BJ (cell line): ENCODE measurements at regions not wholly inside any gene's neighbourhood (a gene's known extent, or its start where the extent isn't known, plus 50 kb on each side); places are given as distances from the start of the nearest gene placed in this dataset.

Experiments used
- CTCF ChIA-PET: fragments of 350-600 bp; formaldehyde crosslinking; extraction: SDS; loops from one replicate; lab custom pipeline; 2021; ENCODE audit warnings: antibody characterized with exemption, inconsistent platforms; lab: Yijun Ruan, JAX
- POLR2A ChIA-PET: fragments of 300-600 bp; sonication (Branson Sonifier 250); formaldehyde crosslinking; extraction: SDS; loops from one replicate; lab custom pipeline; 2021; ENCODE audit warnings: antibody characterized with exemption; lab: Charles Lee
- DNase-seq: peaks from one replicate; pipeline ENCODE4 v3.0.0-alpha.2; 2011; ENCODE audit warnings: low read depth
- H3K27me3 ChIP-seq: 2 replicates; pipeline ENCODE4 v1.6.0; 2011; ENCODE audit warnings: low read length; ENCODE audit not compliant: control insufficient read depth, insufficient read depth
- H3K36me3 ChIP-seq: 2 replicates; pipeline ENCODE4 v1.5.1; 2011; ENCODE audit warnings: low read length; ENCODE audit not compliant: control insufficient read depth, insufficient read depth
- H3K4me3 ChIP-seq: 2 replicates; pipeline ENCODE4 v1.5.1; 2011; ENCODE audit warnings: low read depth, mild to moderate bottlenecking, control low read depth, low read length
- TF ChIP-seq, protein P1 (sequence below): IDR thresholded peaks from 2 replicates; pipeline ENCODE4 v1.5.1; 2011; ENCODE audit warnings: low read depth, mild to moderate bottlenecking, control low read depth, inconsistent platforms, low read length, moderate library complexity; ENCODE audit not compliant: insufficient read depth

DNA sequence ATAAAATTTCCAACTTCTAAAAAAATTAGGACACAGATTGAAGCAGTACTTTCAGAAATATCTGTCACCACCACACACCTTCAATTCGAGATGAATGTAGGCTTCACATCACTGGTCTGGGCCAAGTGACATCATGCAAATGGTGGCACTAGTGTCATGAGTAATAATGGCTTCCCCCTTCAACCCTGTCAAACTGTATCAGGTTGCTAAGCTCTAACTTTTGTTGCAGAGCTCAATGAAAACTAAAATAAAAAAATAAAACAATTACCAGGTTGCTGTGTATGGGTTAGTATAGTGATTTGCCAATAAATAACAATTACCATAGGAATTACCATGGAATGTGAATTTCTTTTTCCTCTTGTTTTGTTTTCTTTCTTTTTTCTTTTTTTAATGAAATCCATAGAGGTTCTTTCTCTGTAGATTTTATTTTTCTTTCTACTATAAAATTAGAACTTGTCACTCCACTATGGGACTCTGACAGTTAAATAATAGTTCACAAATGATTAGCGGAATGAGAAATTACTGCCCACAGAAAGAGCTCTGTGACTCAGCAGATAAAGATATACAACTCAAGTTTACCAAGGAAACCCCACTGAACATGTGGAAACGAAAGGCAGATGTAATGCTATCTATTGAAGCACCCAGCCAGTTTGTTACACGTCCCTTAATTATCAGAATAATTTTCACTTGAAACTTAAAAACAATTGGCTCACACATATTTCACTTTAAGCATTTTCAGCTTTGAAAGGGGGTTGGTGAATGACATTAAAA is 783.8 kb upstream of the WWC1 start:
- no peaks in the 10 kb centered on the region for H3K36me3 ChIP-seq
- DNase-seq = no peak
- H3K27me3 ChIP-seq = no peaks in the 10 kb centered on the region
- ChIA-PET CTCF (no interaction called here), POLR2A (no interaction called here)
- no peak overlapping the region for H3K4me3 ChIP-seq
- TF ChIP-seq, protein P1, sequence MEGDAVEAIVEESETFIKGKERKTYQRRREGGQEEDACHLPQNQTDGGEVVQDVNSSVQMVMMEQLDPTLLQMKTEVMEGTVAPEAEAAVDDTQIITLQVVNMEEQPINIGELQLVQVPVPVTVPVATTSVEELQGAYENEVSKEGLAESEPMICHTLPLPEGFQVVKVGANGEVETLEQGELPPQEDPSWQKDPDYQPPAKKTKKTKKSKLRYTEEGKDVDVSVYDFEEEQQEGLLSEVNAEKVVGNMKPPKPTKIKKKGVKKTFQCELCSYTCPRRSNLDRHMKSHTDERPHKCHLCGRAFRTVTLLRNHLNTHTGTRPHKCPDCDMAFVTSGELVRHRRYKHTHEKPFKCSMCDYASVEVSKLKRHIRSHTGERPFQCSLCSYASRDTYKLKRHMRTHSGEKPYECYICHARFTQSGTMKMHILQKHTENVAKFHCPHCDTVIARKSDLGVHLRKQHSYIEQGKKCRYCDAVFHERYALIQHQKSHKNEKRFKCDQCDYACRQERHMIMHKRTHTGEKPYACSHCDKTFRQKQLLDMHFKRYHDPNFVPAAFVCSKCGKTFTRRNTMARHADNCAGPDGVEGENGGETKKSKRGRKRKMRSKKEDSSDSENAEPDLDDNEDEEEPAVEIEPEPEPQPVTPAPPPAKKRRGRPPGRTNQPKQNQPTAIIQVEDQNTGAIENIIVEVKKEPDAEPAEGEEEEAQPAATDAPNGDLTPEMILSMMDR = no peak

DNA sequence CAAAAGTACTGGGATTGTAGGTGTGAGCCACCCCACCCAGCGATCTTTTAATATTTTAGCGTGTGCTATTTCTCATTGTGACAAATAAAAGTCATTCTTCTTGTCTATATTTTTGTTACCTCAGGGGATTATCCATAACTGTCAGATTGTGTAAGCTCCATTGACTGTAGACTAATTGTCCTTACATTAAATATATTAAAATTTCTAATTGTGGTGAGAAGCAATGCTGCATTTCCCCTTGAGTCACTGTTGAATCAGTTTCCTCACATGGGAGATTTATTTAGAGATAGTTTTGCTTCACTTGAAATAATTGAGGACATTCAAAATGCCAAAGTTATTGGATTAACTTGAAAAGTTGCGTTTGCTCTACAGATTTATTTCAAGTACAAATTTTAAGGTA is 782.4 kb upstream of the WWC1 start:
- Histone ChIP-seq H3K27me3 (no peaks in the 10 kb centered on the region), H3K36me3 (no peaks in the 10 kb centered on the region), H3K4me3 (no peak overlapping the region)
- CTCF ChIA-PET = interaction anchor here (0.6 kb wide), 1 partner anchor 28 kb away, joined by 3 read pairs; no protein-coding TSS in a partner anchor
- POLR2A ChIA-PET = no interaction called here
- DNase-seq = no peak
- TF ChIP-seq, protein P1 = no peak

DNA sequence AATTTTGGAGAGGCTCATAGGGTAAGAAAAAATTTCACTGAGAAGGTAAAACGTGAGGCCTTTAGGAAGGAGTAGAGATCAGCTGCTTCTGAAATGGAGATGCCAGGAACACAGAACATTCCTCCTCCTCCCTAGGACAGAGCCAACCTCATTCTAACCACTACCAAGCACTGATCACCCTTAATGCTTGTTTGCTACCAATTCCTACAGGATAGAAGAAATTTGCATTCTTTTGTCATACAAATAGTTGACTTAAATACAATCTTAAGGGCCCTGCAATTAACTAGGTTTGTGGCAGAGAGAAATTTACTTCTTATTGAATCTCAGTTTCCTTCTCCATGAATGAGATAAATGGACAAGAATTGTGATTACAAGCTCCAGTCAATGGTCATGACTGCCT is 780.2 kb upstream of the WWC1 start:
- no peak for DNase-seq
- ChIA-PET POLR2A (no interaction called here), CTCF (no interaction called here)
- Histone ChIP-seq H3K36me3 (no peaks in the 10 kb centered on the region), H3K4me3 (no peak overlapping the region), H3K27me3 (no peaks in the 10 kb centered on the region)
- TF ChIP-seq, protein P1 = no peak

DNA sequence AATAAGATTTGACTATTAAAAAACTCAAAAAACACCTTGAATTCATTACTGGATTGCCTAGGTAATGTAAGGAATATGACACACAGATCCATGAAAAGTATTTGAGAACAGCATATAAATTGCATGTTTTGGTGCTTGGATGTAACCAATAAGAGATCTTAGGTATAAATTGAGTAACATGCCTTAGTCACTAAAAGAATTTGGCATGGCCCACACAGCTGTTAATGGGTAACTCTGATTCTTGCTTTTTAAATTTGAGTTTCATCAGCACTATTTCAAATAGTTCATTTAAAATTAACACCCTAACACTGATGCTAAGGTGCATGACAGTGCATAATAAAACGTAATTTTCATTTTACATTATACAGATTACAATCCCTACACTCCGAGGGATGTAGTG is 779.3 kb upstream of the WWC1 start:
- Histone ChIP-seq H3K36me3 (no peaks in the 10 kb centered on the region), H3K27me3 (no peaks in the 10 kb centered on the region), H3K4me3 (no peak overlapping the region)
- DNase-seq = no peak
- TF ChIP-seq, protein P1 = no peak
- ChIA-PET POLR2A (no interaction called here), CTCF (interaction anchor here (0.6 kb wide), 1 partner anchor 218 kb away, joined by 3 read pairs; no protein-coding TSS in a partner anchor)

DNA sequence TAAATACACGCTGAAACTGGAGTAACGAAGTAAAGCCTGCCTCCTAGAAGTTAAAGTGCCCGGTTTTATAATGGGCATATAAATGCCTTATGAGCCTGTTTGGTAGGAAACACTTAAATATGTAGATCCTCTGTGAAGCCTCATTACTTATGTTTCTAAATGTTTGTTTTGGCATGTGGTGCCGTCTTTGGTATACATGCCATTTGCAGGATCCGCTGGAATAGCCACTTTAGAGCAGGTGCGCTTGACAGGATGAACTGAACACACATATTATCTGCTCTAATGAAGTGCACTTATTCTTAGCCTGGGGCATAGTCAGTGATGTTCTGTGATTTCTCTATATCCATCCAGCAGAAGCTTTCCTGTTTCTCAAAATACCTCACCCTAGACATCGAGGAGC is 778.1 kb upstream of the WWC1 start:
- TF ChIP-seq, protein P1 = no peak
- CTCF ChIA-PET = interaction anchor here (1.0 kb wide), 1 partner anchor 10 kb away, joined by 3 read pairs; no protein-coding TSS in a partner anchor

More for the DNA sequence above, 778.1 kb upstream of the WWC1 start:
- no peak overlapping the region for H3K4me3 ChIP-seq
- no peak for DNase-seq
- no peaks in the 10 kb centered on the region for H3K36me3 ChIP-seq
- no peaks in the 10 kb centered on the region for H3K27me3 ChIP-seq
- POLR2A ChIA-PET = no interaction called here
